ENCODE measurements at regions not wholly inside any gene's neighbourhood (a gene's known extent, or its start where the extent isn't known, plus 50 kb on each side); places are given as distances from the start of the nearest gene placed in this dataset.
"Not testable (repeated sequence)": the region's sequence is repeated elsewhere in the genome, so short reads cannot be mapped to it uniquely, and the experiment has no call there.

- not testable (repeated sequence) for DNase-seq (ENCODE audit: low read depth)
Observed at GRCh38 chr4:67412153-67412712, 133.1 kb downstream of the CENPC start.

GRCh38 chr4:67403342-67403741, 142.0 kb downstream of the CENPC start:
- DNase-seq (ENCODE audit: low read depth): no peak

GRCh38 chr4:67401902-67402301, 143.4 kb downstream of the CENPC start:
- DNase-seq (ENCODE audit: low read depth): no peak

GRCh38 chr4:67397931-67398330, 147.4 kb downstream of the CENPC start:
- no peak for DNase-seq (ENCODE audit: low read depth)

GRCh38 chr4:67397031-67397430, 148.3 kb downstream of the CENPC start:
- DNase-seq (ENCODE audit: low read depth): no peak

GRCh38 chr4:67396008-67396407, 149.3 kb downstream of the CENPC start:
- no peak for DNase-seq (ENCODE audit: low read depth)

- DNase-seq (ENCODE audit: low read depth): no peak
Observed at GRCh38 chr4:67394879-67395278, 150.4 kb downstream of the CENPC start.

- peak; percentile 9 for DNase-seq (ENCODE audit: low read depth)
Observed at GRCh38 chr4:67393699-67394281, 151.5 kb downstream of the CENPC start.

GRCh38 chr4:67393007-67393406, 152.3 kb downstream of the CENPC start:
- DNase-seq (ENCODE audit: low read depth): no peak

GRCh38 chr4:67381406-67381804, 163.9 kb downstream of the CENPC start:
- DNase-seq (ENCODE audit: low read depth): not testable (repeated sequence)

- DNase-seq (ENCODE audit: low read depth): not testable (repeated sequence)
Observed at GRCh38 chr4:67380702-67381405, 164.4 kb downstream of the CENPC start.

GRCh38 chr4:67380154-67380553, 165.1 kb downstream of the CENPC start:
- DNase-seq (ENCODE audit: low read depth): no peak

- no peak for DNase-seq (ENCODE audit: low read depth)
Observed at GRCh38 chr4:67375291-67375690, 170.0 kb downstream of the CENPC start.

GRCh38 chr4:67371615-67372014, 173.7 kb downstream of the CENPC start:
- DNase-seq (ENCODE audit: low read depth): no peak

GRCh38 chr4:67366311-67366861, 178.9 kb downstream of the CENPC start:
- no peak for DNase-seq (ENCODE audit: low read depth)

- no peak for DNase-seq (ENCODE audit: low read depth)
Observed at GRCh38 chr4:67365661-67366245, 179.6 kb downstream of the CENPC start.

GRCh38 chr4:67355806-67356205, 189.5 kb downstream of the CENPC start:
- DNase-seq (ENCODE audit: low read depth): no peak

- no peak for DNase-seq (ENCODE audit: low read depth)
Observed at GRCh38 chr4:67346654-67347053, 198.6 kb downstream of the CENPC start.

GRCh38 chr4:67344594-67345380, 200.5 kb downstream of the CENPC start:
- no peak for DNase-seq (ENCODE audit: low read depth)

- DNase-seq (ENCODE audit: low read depth): no peak
Observed at GRCh38 chr4:67343199-67343598, 202.1 kb downstream of the CENPC start.

GRCh38 chr4:67342291-67342690, 203.0 kb downstream of the CENPC start:
- DNase-seq (ENCODE audit: low read depth): no peak

- no peak for DNase-seq (ENCODE audit: low read depth)
Observed at GRCh38 chr4:67333664-67334063, 211.6 kb downstream of the CENPC start.
